ENCODE measurements at regions not wholly inside any gene's neighbourhood (a gene's known extent, or its start where the extent isn't known, plus 50 kb on each side); places are given as distances from the start of the nearest gene placed in this dataset.

- POLR2A ChIA-PET = no interaction called here
These were observed 737.8 kb upstream of the CELF2 start for GRCh38 chr10:10279906-10280305.

GRCh38 chr10:10292501-10292900 lies 725.2 kb upstream of the CELF2 start:
- CTCF ChIA-PET = no interaction called here
- POLR2A ChIA-PET = no interaction called here

More at GRCh38 chr10:10279906-10280305, 737.8 kb upstream of the CELF2 start:
- CTCF ChIA-PET = no interaction called here

GRCh38 chr10:10293041-10293440 lies 724.6 kb upstream of the CELF2 start:
- ChIA-PET POLR2A (no interaction called here), CTCF (no interaction called here)

GRCh38 chr10:10293481-10293951 lies 724.2 kb upstream of the CELF2 start:
- CTCF ChIA-PET = no interaction called here
- POLR2A ChIA-PET = no interaction called here

GRCh38 chr10:10294184-10294880 lies 723.3 kb upstream of the CELF2 start:
- ChIA-PET CTCF (interaction anchor here (0.6 kb wide), 1 partner anchor 589 kb away, joined by 5 read pairs; no protein-coding TSS in a partner anchor), POLR2A (no interaction called here)

- ChIA-PET POLR2A (no interaction called here), CTCF (interaction anchor here (0.6 kb wide), 1 partner anchor 590 kb away, joined by 5 read pairs; no protein-coding TSS in a partner anchor)
These were observed 722.7 kb upstream of the CELF2 start for GRCh38 chr10:10294881-10295529.

GRCh38 chr10:10295537-10295936 lies 722.1 kb upstream of the CELF2 start:
- ChIA-PET CTCF (no interaction called here), POLR2A (no interaction called here)

GRCh38 chr10:10302689-10303088 lies 715.0 kb upstream of the CELF2 start:
- ChIA-PET CTCF (no interaction called here), POLR2A (no interaction called here)

- CTCF ChIA-PET = no interaction called here
- POLR2A ChIA-PET = no interaction called here
These were observed 710.6 kb upstream of the CELF2 start for GRCh38 chr10:10307036-10307435.

- POLR2A ChIA-PET = no interaction called here
These were observed 710.1 kb upstream of the CELF2 start for GRCh38 chr10:10307551-10307950.

GRCh38 chr10:10310498-10310897 lies 707.2 kb upstream of the CELF2 start:
- ChIA-PET CTCF (no interaction called here), POLR2A (no interaction called here)

More at GRCh38 chr10:10307551-10307950, 710.1 kb upstream of the CELF2 start:
- CTCF ChIA-PET = no interaction called here

GRCh38 chr10:10311966-10312365 lies 705.7 kb upstream of the CELF2 start:
- CTCF ChIA-PET = no interaction called here
- POLR2A ChIA-PET = no interaction called here

- ChIA-PET POLR2A (no interaction called here), CTCF (no interaction called here)
These were observed 704.4 kb upstream of the CELF2 start for GRCh38 chr10:10313149-10313835.

- ChIA-PET CTCF (no interaction called here), POLR2A (no interaction called here)
These were observed 703.0 kb upstream of the CELF2 start for GRCh38 chr10:10314626-10315025.

- ChIA-PET CTCF (no interaction called here), POLR2A (no interaction called here)
These were observed 701.7 kb upstream of the CELF2 start for GRCh38 chr10:10315989-10316388.

GRCh38 chr10:10317151-10317550 lies 700.5 kb upstream of the CELF2 start:
- POLR2A ChIA-PET = no interaction called here
- CTCF ChIA-PET = no interaction called here

GRCh38 chr10:10318856-10319255 lies 698.8 kb upstream of the CELF2 start:
- POLR2A ChIA-PET = no interaction called here
- CTCF ChIA-PET = no interaction called here

- ChIA-PET CTCF (no interaction called here), POLR2A (no interaction called here)
These were observed 696.7 kb upstream of the CELF2 start for GRCh38 chr10:10320956-10321355.

- ChIA-PET POLR2A (no interaction called here), CTCF (no interaction called here)
These were observed 691.6 kb upstream of the CELF2 start for GRCh38 chr10:10326116-10326515.

- CTCF ChIA-PET = no interaction called here
- POLR2A ChIA-PET = interaction anchor here (0.5 kb wide), 1 partner anchor 1319 kb away, joined by 3 read pairs; no protein-coding TSS in a partner anchor
These were observed 689.7 kb upstream of the CELF2 start for GRCh38 chr10:10327934-10328333.

GRCh38 chr10:10330418-10330817 lies 687.3 kb upstream of the CELF2 start:
- ChIA-PET POLR2A (interaction anchor here (0.5 kb wide), 1 partner anchor 1325 kb away, joined by 3 read pairs; no protein-coding TSS in a partner anchor), CTCF (no interaction called here)
